ENCODE measurements at regions not wholly inside any gene's neighbourhood (a gene's known extent, or its start where the extent isn't known, plus 50 kb on each side); places are given as distances from the start of the nearest gene placed in this dataset.

- H3K4me3 ChIP-seq (ENCODE audit: control insufficient read depth, low read depth, low read length), result no peak overlapping the region
- no peak for DNase-seq (ENCODE audit: low read depth)
- TF ChIP-seq CTCF (IDR thresholded peaks at IDR 0.05; ENCODE audit: control insufficient read depth, insufficient read depth, low read depth, low read length, missing control alignments), result no peak
These were observed 152.3 kb downstream of the GAS1 start for GRCh38 chr9:86795047-86795442.

GRCh38 chr9:86794391-86795046 is 152.8 kb downstream of the GAS1 start:
- DNase-seq (ENCODE audit: low read depth), result no peak
- no peak overlapping the region for H3K4me3 ChIP-seq (ENCODE audit: control insufficient read depth, low read depth, low read length)
- no peak for TF ChIP-seq CTCF (IDR thresholded peaks at IDR 0.05; ENCODE audit: control insufficient read depth, insufficient read depth, low read depth, low read length, missing control alignments)

DNA sequence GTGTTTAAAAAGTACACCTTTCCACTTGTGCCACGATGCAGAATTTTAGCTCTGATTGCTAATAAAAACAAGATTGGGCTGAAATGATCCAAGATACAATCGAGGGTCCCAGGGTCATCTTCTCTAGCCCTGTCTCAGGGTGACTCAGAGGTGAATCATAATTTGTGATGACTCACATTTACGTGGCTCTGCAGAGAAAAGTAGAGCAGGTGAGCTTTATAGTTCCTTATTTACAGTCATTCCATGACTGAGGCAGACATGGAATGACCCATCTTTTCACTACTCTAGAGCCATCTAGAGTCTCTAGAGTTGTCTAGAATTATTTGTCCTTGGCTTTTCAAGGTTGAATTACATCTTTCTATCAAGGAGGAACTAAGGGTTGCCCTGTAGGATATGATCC is 155.2 kb downstream of the GAS1 start:
- no peak for DNase-seq (ENCODE audit: low read depth)
- no peak for TF ChIP-seq CTCF (IDR thresholded peaks at IDR 0.05; ENCODE audit: control insufficient read depth, insufficient read depth, low read depth, low read length, missing control alignments)
- H3K4me3 ChIP-seq (ENCODE audit: control insufficient read depth, low read depth, low read length), result no peak overlapping the region

GRCh38 chr9:86790805-86791204 is 156.5 kb downstream of the GAS1 start:
- TF ChIP-seq CTCF (IDR thresholded peaks at IDR 0.05; ENCODE audit: control insufficient read depth, insufficient read depth, low read depth, low read length, missing control alignments), result no peak

GRCh38 chr9:86788456-86788855 is 158.8 kb downstream of the GAS1 start:
- no peak for TF ChIP-seq CTCF (IDR thresholded peaks at IDR 0.05; ENCODE audit: control insufficient read depth, insufficient read depth, low read depth, low read length, missing control alignments)
- no peak overlapping the region for H3K4me3 ChIP-seq (ENCODE audit: control insufficient read depth, low read depth, low read length)
- DNase-seq (ENCODE audit: low read depth), result no peak

More at GRCh38 chr9:86790805-86791204, 156.5 kb downstream of the GAS1 start:
- no peak overlapping the region for H3K4me3 ChIP-seq (ENCODE audit: control insufficient read depth, low read depth, low read length)
- no peak for DNase-seq (ENCODE audit: low read depth)

- no peak overlapping the region for H3K4me3 ChIP-seq (ENCODE audit: control insufficient read depth, low read depth, low read length)
- TF ChIP-seq CTCF (IDR thresholded peaks at IDR 0.05; ENCODE audit: control insufficient read depth, insufficient read depth, low read depth, low read length, missing control alignments), result no peak
- DNase-seq (ENCODE audit: low read depth), result peak; percentile 72
These were observed 163.4 kb downstream of the GAS1 start for GRCh38 chr9:86783884-86784283.

Data from AG09309 (cell line).